ENCODE measurements at regions not wholly inside any gene's neighbourhood (a gene's known extent, or its start where the extent isn't known, plus 50 kb on each side); places are given as distances from the start of the nearest gene placed in this dataset.
A peak's percentile ranks its signal among the peaks of the same experiment; 100 is the strongest.
"Not testable (repeated sequence)": the region's sequence is repeated elsewhere in the genome, so short reads cannot be mapped to it uniquely, and the experiment has no call there.

GRCh38 chr11:23751280-23751679, 745.6 kb upstream of the LUZP2 start:
- DNase-seq (ENCODE audit: low read depth in 2 of 2), result no peak

- no peak for DNase-seq (ENCODE audit: low read depth in 2 of 2)
Observed at GRCh38 chr11:23755076-23755475, 741.8 kb upstream of the LUZP2 start.

GRCh38 chr11:23755769-23756168, 741.1 kb upstream of the LUZP2 start:
- no peak for DNase-seq (ENCODE audit: low read depth in 2 of 2)

GRCh38 chr11:23759489-23759888, 737.4 kb upstream of the LUZP2 start:
- no peak for DNase-seq (ENCODE audit: low read depth in 2 of 2)

GRCh38 chr11:23764286-23764685, 732.6 kb upstream of the LUZP2 start:
- no peak for DNase-seq (ENCODE audit: low read depth in 2 of 2)

- no peak for DNase-seq (ENCODE audit: low read depth in 2 of 2)
Observed at GRCh38 chr11:23765682-23766252, 731.1 kb upstream of the LUZP2 start.

- DNase-seq (ENCODE audit: low read depth in 2 of 2), result no peak
Observed at GRCh38 chr11:23767576-23767975, 729.3 kb upstream of the LUZP2 start.

- no peak for DNase-seq (ENCODE audit: low read depth in 2 of 2)
Observed at GRCh38 chr11:23769214-23769613, 727.6 kb upstream of the LUZP2 start.

GRCh38 chr11:23772081-23772480, 724.8 kb upstream of the LUZP2 start:
- DNase-seq (ENCODE audit: low read depth in 2 of 2), result no peak

- DNase-seq (ENCODE audit: low read depth in 2 of 2), result peak in 1 of 2 experiments; percentile 25
Observed at GRCh38 chr11:23778971-23779370, 717.9 kb upstream of the LUZP2 start.

- DNase-seq (ENCODE audit: low read depth in 2 of 2), result peak; percentile 21 to 24
Observed at GRCh38 chr11:23780231-23780630, 716.6 kb upstream of the LUZP2 start.

GRCh38 chr11:23781803-23782560, 714.9 kb upstream of the LUZP2 start:
- DNase-seq (ENCODE audit: low read depth in 2 of 2), result no peak

- not testable (repeated sequence) for DNase-seq (ENCODE audit: low read depth in 2 of 2)
Observed at GRCh38 chr11:23786974-23787373, 709.9 kb upstream of the LUZP2 start.

- DNase-seq (ENCODE audit: low read depth in 2 of 2), result no peak
Observed at GRCh38 chr11:23789200-23789853, 707.5 kb upstream of the LUZP2 start.

- peak; percentile 29 to 38 for DNase-seq (ENCODE audit: low read depth in 2 of 2)
Observed at GRCh38 chr11:23789938-23790371, 706.9 kb upstream of the LUZP2 start.

- DNase-seq (ENCODE audit: low read depth in 2 of 2), result no peak
Observed at GRCh38 chr11:23797624-23798419, 699.0 kb upstream of the LUZP2 start.

- not testable (repeated sequence) for DNase-seq (ENCODE audit: low read depth in 2 of 2)
Observed at GRCh38 chr11:23834306-23834705, 662.5 kb upstream of the LUZP2 start.

GRCh38 chr11:23836981-23837380, 659.9 kb upstream of the LUZP2 start:
- peak; percentile 32 to 40 for DNase-seq (ENCODE audit: low read depth in 2 of 2)

GRCh38 chr11:23840872-23841271, 656.0 kb upstream of the LUZP2 start:
- DNase-seq (ENCODE audit: low read depth in 2 of 2), result no peak

GRCh38 chr11:23846902-23847422, 649.9 kb upstream of the LUZP2 start:
- DNase-seq (ENCODE audit: low read depth in 2 of 2), result no peak

GRCh38 chr11:23851216-23851615, 645.6 kb upstream of the LUZP2 start:
- DNase-seq (ENCODE audit: low read depth in 2 of 2), result no peak

- DNase-seq (ENCODE audit: low read depth in 2 of 2), result peak; percentile 73 to 76
Observed at GRCh38 chr11:23856654-23857053, 640.2 kb upstream of the LUZP2 start.
